ENCODE measurements at regions not wholly inside any gene's neighbourhood (a gene's known extent, or its start where the extent isn't known, plus 50 kb on each side); places are given as distances from the start of the nearest gene placed in this dataset.

DNA sequence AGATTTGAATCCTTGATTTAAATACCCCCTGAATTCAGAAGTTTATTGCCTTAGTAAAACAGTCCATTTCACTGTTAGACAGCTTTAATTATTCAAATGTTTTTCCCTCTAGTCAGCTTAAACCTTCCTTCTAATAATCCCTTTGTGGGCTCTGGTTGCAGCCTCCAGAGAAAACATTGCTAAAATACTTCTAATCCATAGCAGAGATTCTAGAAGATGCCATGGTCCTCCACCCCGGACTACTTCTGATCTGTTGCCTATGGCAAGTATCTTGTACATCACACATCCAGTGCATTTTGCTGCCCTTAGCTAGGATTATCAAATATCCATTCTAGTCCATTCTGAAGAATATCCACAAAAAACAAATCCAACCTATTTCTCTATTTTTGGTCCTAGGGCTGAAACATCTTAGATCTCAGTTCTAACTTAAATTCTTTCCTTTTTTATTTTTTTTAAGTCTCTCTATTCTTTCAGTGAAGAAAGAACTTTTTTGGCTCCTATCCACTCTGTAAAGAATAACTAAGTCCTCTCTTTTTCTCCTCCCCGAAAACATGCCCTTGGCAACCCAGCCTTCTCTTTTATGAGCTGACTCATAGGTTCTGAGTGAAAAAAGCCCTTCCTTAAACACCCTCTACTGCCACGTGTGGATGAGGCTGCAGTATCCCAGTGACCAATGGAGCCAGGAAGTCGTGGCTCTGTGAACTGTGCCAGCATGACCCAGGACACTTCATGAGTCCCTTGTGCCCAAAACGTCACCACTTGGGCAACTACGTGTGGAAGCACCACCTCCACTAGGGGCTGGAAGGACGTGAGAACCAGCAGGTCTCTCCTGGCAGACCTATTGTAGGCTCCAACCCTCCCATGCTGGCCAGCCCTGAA is 349.8 kb downstream of the TNS1 start:
- DNase-seq: no peak

DNA sequence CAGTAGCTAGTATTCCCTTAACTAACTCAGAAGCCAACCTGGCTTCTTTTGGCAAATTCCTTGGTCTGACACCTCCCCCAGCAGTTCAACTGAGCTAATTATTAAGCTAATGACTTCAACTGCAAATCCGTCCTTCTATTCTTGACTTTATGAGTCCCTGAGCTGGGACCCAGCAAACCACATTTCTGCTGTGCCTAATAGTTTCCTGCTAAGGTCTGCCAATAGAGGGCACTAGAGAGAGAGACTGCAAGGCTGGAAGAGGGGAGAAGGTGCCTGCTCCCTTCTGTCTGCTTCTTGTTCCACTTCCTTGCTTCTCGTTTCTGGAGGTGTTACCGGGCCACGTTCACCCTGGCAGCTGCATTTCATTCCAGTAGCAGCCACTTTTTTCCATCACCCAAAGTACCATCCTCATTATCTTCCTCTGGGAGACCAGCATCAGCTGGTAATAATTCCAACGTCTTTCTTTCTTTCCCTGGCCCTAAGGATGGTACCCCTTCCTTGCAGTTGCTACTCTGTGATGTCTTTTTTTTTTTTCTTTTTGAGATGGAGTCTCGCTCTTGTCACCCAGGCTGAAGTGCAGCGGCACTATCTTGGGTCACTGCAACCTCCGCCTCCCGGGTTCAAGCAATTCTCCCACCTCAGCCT is 352.0 kb downstream of the TNS1 start:
- DNase-seq: peak; percentile 62

DNA sequence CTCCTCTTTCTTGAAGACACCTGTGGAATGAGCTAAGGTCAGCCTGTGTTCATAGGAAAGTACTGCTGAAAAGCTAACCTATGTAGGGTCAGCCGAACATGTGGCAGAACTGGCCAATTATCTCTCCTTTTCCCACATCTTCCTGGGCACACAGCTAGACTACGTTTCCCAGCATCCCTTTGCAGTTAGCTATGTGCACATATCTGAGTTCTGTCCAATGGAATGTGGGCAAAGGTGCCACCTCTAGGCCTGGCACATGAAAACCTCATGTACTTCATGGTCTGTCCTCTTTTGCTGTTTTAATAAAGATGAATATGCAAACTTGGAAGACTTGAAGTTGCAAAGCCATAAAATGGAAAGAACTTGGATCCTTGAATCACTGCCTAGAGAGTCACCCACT is 352.6 kb downstream of the TNS1 start:
- DNase-seq: no peak

DNA sequence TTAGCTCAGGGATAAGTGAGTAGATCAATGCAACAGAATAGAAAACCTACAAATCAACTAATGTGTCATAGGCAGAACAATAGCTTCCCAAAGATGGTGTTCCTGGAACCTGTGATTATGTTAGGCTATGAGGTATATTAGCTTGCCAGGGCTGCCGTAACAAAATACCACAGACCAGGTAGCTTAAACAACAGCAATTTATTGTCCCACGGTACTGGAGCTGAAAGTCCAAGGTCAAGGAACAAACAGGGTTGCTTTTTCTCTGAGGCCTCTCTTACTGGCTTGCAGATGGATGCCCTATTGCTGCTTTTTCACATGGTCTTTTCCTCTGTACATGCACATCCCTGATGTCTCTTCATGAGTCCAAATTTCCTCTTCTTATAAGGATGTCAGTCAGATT is 354.9 kb downstream of the TNS1 start:
- no peak for DNase-seq

DNA sequence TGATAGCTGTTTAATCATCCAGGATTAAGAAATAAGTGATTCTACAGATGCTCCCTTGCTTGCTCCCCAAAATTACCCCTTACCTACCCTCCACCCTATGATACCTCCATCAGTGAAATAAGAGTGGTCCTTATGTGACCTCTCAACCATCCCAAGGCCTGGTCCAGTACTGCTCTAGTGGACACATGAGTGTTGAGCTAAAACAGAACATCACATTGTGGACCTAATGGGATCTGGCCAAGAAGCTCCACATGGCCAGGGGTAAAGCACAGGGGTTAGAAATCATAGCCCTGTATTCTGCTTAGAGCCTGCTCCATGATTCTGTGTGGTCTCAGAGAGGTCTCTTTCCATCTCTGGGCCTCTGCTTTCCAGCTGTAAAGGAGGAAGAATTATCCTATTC is 355.6 kb downstream of the TNS1 start:
- DNase-seq: no peak

DNA sequence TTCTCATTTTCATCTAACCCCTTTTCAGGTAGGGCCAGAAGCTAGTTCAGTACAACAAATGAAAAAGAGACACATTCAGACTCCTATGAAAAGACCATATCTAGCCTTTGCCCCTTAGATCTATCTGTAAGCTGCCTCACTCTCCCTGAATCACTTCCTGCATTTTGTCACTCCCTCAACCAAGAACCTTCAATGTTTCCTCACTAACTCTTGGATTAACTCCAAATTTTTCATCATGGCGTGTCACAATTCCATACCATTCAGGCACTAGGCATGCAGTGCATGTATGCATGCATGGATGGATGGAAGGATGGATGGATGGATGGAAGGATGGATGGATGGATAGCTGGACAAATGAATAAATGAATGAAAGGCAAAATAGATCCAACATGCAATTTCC is 356.9 kb downstream of the TNS1 start:
- DNase-seq: no peak

DNA sequence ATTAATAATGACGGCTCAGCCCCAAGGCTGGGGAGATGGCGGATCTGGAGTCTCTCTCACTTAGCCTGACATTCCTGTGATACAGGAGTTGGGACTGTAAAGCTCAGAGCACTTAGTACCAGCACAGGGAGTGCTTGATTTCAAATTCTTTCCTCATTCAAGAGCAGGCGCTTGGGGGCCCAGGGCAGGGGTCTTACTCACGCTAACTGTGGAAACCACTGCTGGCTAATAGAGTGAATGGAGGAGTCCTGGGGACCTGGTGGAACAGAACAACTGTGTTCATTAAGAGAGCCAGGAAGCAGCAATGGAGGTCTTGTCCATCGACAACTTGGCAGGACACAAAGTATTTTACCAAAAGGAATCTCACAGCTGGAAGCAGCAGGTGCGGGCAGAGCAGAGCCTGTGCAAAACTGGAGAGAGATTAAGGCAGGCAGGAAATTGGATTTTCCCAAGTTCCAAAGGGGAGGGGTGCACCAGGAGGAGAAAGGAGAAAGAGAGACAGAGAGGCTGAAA is 358.9 kb downstream of the TNS1 start:
- no peak for DNase-seq

DNA sequence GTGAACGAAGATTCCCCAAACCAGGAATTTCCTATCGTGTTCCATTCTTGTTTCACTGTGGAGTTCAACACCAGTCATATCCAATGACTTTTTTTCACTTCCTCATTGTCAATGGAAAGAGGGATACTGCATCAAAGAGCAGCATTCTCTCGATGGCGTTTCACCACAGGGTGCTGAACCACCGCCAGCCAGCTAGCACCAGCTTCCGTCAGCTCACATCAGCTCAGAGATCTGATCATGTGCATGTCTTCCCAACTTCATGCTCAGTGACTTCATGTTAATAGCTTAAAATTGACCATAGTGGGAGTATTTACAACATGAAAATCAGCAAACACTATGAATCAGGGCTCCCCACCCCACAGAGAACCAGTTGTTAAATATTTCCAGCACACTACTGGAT is 359.9 kb downstream of the TNS1 start:
- DNase-seq: no peak

DNA sequence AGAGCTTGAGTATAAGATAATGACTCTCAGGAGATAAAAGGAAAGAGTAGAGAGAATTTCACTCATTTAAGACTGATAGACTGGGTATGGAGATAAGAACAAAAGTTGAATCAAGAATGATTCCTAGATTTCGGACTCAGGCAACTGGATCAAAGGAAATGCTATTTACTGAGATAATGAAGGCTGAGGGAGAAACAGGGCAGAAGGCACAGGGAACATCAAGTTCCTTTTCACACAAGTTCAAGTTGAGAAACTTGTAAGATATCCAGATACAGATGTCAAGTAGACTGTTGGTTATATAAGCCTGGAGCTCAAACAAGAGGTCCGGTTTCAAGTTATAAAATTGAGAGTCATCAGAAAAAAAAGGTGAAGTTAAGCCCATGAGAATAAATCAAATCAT is 360.8 kb downstream of the TNS1 start:
- DNase-seq: no peak

DNA sequence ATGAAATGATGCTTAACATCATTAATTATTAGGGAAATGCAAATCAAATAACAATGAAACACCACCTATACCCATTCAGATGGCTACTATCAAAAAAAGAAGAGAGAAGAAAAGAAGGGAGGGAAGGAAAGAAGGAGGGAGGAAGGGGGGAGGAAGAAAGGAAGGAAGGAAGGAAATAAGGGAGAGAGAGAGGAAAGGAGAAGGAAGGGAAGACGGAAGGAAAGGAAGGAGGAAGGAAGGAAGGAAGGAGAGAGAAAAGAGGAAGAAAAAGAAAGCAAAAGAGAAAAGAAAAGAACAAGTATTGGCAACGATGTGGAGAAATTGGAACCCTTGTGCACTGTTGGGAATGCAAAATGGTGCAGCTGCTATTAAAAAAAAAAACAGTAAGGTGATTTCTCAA is 363.3 kb downstream of the TNS1 start:
- DNase-seq: no peak

DNA sequence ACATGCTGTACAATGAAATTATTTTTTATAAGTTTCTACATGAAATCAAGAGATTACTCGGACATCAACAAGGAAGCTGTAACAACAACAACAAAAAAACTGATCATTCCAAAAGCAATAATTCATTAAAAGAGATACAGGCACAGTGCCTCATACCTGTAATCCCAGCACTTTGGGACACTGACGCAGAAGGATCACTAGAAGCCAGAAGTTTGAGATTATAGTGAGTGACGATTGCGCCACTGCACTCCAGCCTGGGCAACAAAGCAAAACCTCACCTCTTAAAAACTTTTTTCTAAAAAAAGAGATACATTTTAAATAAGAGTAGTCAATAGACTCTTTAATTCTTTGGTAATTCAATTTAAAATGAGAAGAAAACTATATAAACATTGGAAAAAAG is 364.3 kb downstream of the TNS1 start:
- DNase-seq: no peak

DNA sequence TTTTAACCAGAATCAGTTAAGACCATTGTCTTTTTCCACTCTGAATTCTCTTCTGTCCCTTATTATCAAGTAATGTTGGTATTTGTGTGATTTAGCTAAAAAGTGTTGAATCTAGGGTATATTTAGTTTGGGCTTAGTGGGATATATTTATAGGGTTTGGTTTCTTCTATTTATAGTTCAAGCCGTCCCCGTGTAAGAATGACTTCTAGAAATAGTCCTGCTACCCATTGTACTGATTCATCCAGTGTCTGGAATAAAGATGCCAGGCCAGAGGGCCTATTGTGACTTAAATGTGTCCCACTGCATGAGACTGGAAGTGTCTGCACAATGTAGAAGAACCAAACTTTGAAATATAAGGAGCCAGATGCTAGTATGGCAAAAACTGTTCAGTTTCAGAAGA is 364.8 kb downstream of the TNS1 start:
- no peak for DNase-seq

DNA sequence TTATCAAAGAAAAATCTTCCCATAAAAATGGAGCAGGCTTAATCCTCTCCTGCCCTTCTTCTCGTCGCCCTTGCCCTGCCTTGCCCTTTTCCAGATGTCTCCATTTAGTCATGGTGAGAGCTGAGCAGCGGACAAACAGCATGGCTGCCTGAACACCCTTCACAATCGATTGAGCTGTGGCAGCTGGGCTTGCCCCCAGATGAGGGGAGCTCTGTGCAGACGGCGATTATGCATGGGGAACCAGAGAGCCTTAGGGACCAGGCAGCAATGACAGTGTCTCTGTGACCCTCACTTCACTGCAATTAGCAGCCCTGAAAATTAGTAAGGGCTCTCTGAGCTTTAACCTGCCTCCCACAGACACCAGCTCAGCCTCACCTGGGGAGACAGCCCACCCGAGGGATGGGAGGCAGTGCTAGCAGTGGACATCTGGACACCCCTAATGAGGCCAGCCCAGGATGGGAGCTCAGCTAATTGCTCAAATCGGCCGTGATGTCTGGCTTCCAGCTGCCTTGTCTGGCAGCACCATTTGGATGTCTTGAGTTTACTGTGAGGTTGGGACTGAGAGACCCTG is 365.7 kb downstream of the TNS1 start:
- DNase-seq: no peak

DNA sequence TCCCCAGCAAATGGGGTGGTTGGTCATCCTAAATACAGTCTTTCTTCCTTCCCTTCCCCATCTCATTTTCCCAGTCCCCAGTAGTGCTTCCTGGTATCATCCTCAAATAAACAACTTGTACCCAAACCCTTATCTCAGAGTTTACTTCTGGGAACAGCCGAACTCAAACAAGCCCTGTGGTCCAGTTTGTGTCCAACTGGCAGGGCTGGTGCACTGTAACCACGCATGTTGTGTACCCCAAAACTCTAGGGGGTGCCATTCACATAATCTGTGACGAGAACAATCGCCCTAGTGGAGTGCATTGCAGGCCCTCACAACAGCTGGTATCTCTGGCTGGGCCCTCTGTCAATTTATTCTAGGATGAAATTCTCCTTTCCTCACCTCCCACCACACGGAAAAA is 366.2 kb downstream of the TNS1 start:
- no peak for DNase-seq

DNA sequence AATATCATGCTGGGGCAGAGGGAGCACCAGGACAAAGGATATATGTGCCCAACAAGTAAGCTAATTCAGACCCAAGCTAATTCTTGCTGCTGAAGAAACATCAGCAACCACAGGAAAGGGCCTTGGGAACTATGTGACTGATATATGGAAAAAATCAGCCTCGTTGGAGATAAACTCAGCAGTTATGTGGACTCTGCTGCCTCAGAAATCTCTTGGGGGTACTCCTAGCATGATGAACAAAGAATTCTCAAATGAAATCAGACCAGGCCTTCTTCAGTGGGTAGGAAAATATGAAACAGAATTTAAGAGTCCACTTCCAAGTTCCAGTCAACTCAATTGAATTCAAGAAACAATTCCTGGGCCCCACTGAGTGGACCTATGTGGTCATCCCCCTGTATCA is 367.9 kb downstream of the TNS1 start:
- no peak for DNase-seq

DNA sequence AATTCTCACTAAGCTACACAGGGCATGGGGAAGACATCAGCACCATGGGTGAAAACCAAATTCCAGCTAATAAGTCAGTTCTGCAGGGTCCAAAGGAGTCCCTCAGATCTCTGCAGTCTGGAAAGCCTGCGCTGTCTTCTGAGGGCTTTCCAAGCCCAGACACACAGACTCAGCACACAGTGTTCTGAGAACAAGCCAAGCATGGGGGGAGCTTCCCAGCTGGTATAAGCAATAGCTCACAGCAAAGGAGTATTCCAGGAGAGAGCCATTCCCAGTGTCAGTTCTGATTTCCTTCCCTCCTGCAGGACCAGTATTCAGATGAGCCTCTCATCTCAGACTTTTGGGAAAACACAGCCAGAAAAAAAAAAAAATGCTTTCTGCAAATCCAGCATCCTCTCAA is 370.8 kb downstream of the TNS1 start:
- DNase-seq: no peak

DNA sequence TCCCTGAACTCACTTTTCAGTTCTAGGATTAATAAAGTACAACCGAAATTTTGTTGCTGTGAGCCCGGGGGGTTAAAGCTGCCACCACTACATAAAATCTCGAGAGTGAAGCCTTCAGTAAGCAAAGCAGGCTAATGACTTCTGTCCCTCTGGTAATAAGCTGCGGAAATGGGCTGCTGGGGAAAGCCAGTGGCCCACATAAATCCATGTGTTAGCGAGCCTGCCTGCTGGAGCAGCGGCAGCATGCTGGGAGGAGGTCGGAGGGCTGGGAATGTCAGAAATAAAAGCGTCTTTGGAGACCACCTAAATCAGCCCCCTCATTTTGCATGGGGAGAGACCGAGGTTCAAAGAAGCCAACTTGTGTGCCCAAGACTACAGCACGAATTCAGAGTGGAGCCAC is 371.7 kb downstream of the TNS1 start:
- no peak for DNase-seq

DNA sequence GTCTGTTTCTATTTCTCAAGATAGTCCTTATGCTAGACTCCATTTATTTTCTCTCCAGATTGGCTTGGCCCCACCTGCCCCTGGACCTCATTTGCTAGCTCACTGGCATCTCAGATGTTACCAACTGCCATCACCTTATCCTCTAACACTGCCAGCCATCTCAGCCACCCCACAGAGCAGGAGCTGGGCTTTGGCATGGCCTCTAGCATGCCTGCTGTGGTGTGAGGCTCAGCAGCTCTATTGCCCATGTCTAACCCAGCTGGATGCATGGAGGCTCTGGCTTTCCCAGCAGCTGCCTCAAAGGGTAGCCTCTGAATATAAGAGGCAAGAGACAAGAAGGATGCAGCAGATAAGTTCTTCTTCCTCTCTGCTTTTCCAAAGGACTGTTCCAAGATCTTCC is 373.4 kb downstream of the TNS1 start:
- DNase-seq: no peak

DNA sequence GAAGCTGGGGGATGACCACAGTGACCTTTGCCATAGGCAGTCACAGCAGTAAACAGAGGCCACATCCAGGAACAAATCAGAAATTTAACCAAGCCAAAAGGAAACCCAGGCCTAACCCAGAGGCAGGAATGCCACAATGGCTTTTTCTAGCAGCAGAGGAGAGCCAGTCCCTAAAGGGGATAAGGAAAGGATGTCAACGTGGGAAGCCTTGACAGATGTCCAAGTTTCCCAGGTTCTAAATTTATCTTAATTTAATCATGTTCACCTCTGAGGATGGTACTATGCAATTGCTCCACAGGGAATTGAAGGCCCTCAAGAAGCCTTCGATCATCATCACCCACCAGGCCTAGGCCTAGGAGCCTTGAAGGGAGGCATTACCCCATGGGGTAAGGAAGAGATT is 374.7 kb downstream of the TNS1 start:
- no peak for DNase-seq

DNA sequence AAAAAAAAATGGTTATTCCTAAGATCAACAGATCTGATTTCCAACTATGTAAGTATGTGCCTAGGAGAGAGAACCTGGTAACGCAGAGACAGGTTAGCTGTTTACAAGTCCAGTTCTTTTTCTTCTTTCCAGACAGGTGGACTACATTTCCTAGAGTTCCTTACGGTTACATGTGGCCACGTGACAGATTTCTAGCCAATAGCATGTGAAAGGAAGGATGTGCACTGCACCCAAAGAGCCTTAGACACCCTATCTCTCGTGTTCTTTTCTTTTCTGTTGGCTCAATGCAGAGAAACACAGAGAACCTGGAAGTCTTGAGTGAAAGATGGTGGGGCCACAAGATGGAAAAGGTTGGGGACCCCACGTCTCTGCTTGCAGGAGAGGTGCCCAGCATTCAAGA is 375.9 kb downstream of the TNS1 start:
- no peak for DNase-seq

DNA sequence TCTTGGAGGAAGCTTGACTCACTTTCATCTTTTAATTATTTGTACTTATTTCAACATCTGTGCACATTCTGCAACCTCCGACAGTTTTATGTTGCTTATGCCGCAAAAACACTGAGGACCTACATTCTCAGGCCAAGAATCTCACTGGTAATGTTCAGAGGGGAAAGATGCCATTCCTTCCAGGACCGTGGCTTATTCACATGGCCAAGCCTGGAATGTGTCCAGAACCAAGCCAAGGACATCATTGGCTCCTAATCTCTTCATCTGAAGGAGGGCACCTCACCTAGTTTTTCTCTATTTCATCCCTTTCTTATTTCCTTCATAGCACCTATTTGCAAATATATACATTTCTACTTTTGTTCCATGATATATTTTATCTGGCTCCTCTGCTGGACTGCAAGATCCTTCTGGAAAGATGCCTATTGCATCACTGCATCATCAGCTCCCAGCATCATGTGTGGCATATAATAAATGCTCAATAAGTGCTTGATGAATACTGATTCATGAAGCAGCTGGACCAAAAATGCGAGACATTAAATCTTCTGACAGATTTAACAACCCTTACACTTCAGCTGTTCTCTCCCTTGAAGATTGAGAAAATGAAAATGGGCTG is 377.1 kb downstream of the TNS1 start:
- no peak for DNase-seq

DNA sequence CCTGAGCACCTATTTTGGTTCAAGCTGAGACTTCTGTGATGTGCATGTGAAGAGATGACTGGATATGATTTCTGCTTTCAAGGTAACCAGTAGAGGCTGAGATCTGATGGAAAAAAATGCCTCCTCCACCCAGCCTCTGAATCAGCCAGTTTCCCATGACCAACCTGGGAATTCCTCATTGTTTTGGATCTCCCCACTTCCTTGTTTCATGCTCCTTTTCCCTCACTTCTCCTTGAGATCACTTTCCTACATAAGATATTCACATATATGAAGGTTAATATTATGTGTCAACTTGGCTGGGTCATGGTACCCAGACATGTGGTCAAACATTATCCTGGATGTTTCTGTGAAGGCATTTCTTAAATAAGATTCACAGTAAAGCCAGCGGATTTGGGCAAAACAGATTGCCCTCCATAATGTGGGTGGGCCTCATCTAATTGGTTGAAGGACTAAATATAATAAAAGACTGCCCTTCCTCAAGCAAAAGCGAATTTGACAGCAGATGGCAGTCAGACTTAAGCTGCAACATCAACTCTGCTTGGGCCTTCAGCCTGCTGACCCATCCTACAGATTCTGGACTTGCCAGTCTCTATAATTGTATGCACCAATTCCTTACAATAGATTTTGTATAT is 379.4 kb downstream of the TNS1 start:
- no peak for DNase-seq
